ENCODE measurements at regions not wholly inside any gene's neighbourhood (a gene's known extent, or its start where the extent isn't known, plus 50 kb on each side); places are given as distances from the start of the nearest gene placed in this dataset.

- TF ChIP-seq USF2 (CRISPR knock-in tag; IDR thresholded peaks at IDR 0.05), result no peak
- TF ChIP-seq CTCF (IDR thresholded peaks at IDR 0.05), result no peak
- TF ChIP-seq AFF4 (CRISPR knock-in tag; IDR thresholded peaks at IDR 0.05; ENCODE audit: borderline replicate concordance), result no peak
- no peak for TF ChIP-seq ATF3 (CRISPR knock-in tag; conservative IDR thresholded peaks at IDR 0.05)
- TF ChIP-seq E2F1 (CRISPR knock-in tag; IDR thresholded peaks at IDR 0.05), result no peak
- no peak for TF ChIP-seq ZNF138 (CRISPR knock-in tag; conservative IDR thresholded peaks at IDR 0.05)
- TF ChIP-seq MAX (CRISPR knock-in tag; IDR thresholded peaks at IDR 0.05), result no peak
These were observed 126.5 kb upstream of the JCAD start for GRCh38 chr10:30185916-30186315.
